ENCODE measurements at regions not wholly inside any gene's neighbourhood (a gene's known extent, or its start where the extent isn't known, plus 50 kb on each side); places are given as distances from the start of the nearest gene placed in this dataset.

DNA sequence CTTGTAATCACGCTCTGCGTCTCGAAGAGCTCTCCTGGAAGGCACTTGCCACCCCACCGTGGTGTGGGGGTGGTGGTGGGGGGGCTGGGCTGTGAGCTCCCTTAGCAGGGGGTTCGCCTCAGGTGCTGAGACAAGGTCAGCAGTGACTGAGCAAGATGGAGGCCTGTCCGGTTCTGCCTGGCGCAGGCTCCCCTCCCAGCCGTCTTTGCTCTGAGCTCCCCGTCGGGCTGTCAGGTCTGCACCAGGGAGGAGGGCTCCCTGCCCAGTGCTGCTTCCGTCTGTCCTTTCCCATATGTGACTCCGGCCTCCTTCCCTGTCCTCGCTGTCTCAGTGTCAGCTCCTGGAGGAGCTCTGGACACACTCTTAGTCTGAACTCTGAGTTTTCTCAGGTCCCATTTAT lies 80.0 kb downstream of the PLXNA1 start:
- Histone ChIP-seq H3K36me3 (ENCODE audit: control insufficient read depth, insufficient read depth, low read length) (no peaks in the 10 kb centered on the region), H3K27ac (ENCODE audit: low read length) (no peak overlapping the region), H3K4me1 (ENCODE audit: control insufficient read depth, insufficient read depth, low read length) (no peaks in the 10 kb centered on the region), H3K27me3 (ENCODE audit: control insufficient read depth, insufficient read depth, low read length) (peaks cover 13% of the 10 kb centered on the region), H3K9me3 (ENCODE audit: control insufficient read depth, low read depth, low read length) (no peaks in the 10 kb centered on the region), H3K4me3 (ENCODE audit: low read length) (no peak overlapping the region)
- WGBS (ENCODE audit: insufficient coverage, low lambda C conversion rate) = no CpG with 5 or more reads among the region's 13 CpGs
- no peak for DNase-seq

DNA sequence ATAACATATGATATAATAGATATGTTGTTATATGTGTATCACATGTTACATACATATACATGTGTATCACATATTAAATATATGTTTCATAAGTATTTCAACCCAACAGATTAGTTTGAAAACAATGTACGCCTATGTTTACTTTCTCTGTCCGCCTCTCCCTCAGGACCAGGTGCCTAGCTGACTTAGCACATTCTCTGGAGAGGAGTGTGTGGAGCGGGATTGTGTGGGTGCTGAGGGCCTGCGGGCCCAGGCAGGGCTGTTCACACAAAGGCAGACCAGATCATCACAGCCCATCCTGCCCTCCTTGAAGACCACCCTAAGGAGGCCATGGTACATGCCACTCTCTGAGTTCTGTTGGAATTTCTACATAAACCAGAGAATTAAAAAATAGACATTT lies 81.0 kb downstream of the PLXNA1 start:
- Histone ChIP-seq H3K27me3 (ENCODE audit: control insufficient read depth, insufficient read depth, low read length) (peaks cover 13% of the 10 kb centered on the region), H3K36me3 (ENCODE audit: control insufficient read depth, insufficient read depth, low read length) (no peaks in the 10 kb centered on the region), H3K4me1 (ENCODE audit: control insufficient read depth, insufficient read depth, low read length) (no peaks in the 10 kb centered on the region), H3K4me3 (ENCODE audit: low read length) (no peak overlapping the region), H3K27ac (ENCODE audit: low read length) (no peak overlapping the region), H3K9me3 (ENCODE audit: control insufficient read depth, low read depth, low read length) (no peaks in the 10 kb centered on the region)
- no CpG with 5 or more reads among the region's 4 CpGs for WGBS (ENCODE audit: insufficient coverage, low lambda C conversion rate)
- no peak for DNase-seq

DNA sequence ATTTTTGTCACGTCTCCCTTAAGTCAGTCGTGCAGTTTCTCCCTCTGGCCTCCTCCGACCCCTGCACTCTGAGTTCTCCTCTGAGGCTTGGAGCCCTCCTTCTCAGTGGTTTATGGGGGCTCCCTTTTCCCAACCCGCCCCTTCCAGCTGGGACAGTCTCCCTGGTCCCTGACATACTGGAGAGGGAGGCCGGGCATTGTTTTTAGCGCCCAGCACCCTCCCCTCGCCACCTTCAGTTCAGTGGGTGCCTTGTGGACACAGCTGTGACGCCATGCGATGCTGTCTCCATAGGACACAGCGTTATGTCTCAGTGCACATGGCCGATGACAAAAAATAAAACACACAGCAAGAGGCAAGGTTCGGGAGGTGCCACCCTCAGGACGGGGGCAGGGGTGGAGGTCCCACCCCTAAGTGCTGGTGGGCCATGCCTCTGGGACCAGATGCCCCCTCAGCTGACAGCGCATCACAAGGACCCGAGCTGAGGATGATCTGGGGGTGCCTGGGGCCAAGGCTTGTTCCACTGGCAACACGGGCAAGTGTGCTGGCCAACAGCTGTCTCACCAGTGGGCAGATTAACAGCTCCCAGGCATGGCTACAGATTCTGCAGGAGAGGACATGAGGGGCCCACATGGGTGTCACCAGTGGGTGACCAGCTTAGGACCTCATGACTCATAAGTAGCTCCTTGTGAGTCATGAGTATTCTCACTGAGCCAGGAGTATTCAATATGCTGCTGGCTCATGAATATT lies 81.6 kb downstream of the PLXNA1 start:
- H3K9me3 ChIP-seq (ENCODE audit: control insufficient read depth, low read depth, low read length) = no peaks in the 10 kb centered on the region
- DNase-seq = no peak
- H3K27me3 ChIP-seq (ENCODE audit: control insufficient read depth, insufficient read depth, low read length) = peaks cover 13% of the 10 kb centered on the region
- H3K4me3 ChIP-seq (ENCODE audit: low read length) = no peak overlapping the region
- H3K4me1 ChIP-seq (ENCODE audit: control insufficient read depth, insufficient read depth, low read length) = no peaks in the 10 kb centered on the region
- WGBS (ENCODE audit: insufficient coverage, low lambda C conversion rate) = no CpG with 5 or more reads among the region's 16 CpGs
- H3K36me3 ChIP-seq (ENCODE audit: control insufficient read depth, insufficient read depth, low read length) = no peaks in the 10 kb centered on the region
- no peak overlapping the region for H3K27ac ChIP-seq (ENCODE audit: low read length)

DNA sequence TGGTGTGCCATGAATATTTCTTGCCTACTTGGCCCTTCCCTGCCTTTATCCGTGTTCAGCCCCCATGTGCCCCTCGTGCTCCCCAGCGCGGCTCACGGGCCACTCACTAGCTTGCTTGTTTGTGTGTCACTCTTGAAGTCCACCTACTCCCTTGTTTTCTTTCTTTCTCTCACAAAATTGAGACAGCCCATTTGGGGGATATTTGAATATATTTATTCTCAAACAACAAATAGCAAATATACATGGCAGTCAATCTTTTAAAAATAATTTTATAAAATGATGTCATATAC lies 82.2 kb downstream of the PLXNA1 start:
- Histone ChIP-seq H3K27ac (ENCODE audit: low read length) (no peak overlapping the region), H3K9me3 (ENCODE audit: control insufficient read depth, low read depth, low read length) (no peaks in the 10 kb centered on the region), H3K4me1 (ENCODE audit: control insufficient read depth, insufficient read depth, low read length) (no peaks in the 10 kb centered on the region), H3K27me3 (ENCODE audit: control insufficient read depth, insufficient read depth, low read length) (peaks cover 13% of the 10 kb centered on the region), H3K36me3 (ENCODE audit: control insufficient read depth, insufficient read depth, low read length) (no peaks in the 10 kb centered on the region), H3K4me3 (ENCODE audit: low read length) (no peak overlapping the region)
- DNase-seq = no peak
- 40% methylated on average over 1 of the region's 5 CpGs for WGBS (ENCODE audit: insufficient coverage, low lambda C conversion rate)

DNA sequence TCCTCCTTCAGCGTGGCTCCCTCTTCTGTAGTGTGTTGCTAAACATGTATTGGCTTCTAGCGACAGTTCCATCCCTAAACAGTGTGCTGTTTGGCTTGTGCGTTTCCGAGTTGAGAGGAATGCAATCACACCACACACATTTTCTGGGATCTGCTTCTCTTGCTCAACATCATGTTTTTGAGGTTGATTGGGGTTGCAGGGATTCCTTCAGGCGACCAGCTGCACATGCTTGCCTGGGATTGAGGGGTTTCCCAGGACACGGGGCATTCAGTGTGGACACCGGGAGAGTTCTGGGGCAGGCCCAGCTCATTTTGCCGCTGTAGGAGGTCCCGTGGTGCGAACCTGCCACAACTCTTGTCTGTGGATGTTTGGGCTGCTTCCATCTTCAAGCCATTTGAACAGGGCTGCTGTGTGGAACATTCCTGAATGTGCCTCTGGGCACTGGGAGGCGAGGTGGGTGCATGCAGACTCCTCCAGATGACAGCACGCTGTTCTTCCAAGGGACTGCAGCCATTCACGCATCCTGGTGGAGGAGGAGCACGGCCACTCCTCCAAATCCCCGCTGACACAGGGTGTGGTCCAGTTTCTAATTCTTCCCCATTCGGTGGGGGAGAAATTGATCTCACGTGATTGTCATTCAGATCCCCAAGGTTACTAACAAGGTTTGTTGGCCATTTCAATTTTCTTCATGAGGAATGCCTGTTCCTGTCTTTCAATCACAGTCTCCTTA lies 82.8 kb downstream of the PLXNA1 start:
- Histone ChIP-seq H3K27me3 (ENCODE audit: control insufficient read depth, insufficient read depth, low read length) (peaks cover 13% of the 10 kb centered on the region), H3K4me3 (ENCODE audit: low read length) (no peak overlapping the region), H3K4me1 (ENCODE audit: control insufficient read depth, insufficient read depth, low read length) (no peaks in the 10 kb centered on the region), H3K9me3 (ENCODE audit: control insufficient read depth, low read depth, low read length) (no peaks in the 10 kb centered on the region), H3K27ac (ENCODE audit: low read length) (no peak overlapping the region), H3K36me3 (ENCODE audit: control insufficient read depth, insufficient read depth, low read length) (no peaks in the 10 kb centered on the region)
- DNase-seq = no peak
- WGBS (ENCODE audit: insufficient coverage, low lambda C conversion rate) = no CpG with 5 or more reads among the region's 17 CpGs

DNA sequence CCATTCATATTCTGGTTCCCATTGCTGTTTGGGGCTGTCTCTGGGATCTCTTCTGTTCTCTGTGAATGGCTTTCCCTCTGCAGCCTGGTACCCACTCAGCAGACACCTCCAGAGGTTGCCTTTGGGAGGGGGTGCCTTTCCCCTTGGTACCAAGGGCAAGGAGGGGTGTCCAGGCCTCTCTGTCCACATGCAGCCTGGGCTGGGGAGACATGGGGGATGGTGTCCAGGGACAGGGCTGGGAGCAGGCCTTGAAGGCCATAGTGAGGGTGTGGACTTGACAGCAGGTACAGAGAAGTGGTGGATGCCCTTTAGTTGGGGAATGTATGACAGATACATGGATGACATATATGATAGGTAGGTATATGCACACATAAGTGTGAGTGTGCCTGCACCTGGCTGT lies 83.7 kb downstream of the PLXNA1 start:
- DNase-seq = no peak
- Histone ChIP-seq H3K4me3 (ENCODE audit: low read length) (no peak overlapping the region), H3K27ac (ENCODE audit: low read length) (no peak overlapping the region), H3K36me3 (ENCODE audit: control insufficient read depth, insufficient read depth, low read length) (no peaks in the 10 kb centered on the region), H3K9me3 (ENCODE audit: control insufficient read depth, low read depth, low read length) (no peaks in the 10 kb centered on the region), H3K27me3 (ENCODE audit: control insufficient read depth, insufficient read depth, low read length) (peaks cover 11% of the 10 kb centered on the region), H3K4me1 (ENCODE audit: control insufficient read depth, insufficient read depth, low read length) (no peaks in the 10 kb centered on the region)

DNA sequence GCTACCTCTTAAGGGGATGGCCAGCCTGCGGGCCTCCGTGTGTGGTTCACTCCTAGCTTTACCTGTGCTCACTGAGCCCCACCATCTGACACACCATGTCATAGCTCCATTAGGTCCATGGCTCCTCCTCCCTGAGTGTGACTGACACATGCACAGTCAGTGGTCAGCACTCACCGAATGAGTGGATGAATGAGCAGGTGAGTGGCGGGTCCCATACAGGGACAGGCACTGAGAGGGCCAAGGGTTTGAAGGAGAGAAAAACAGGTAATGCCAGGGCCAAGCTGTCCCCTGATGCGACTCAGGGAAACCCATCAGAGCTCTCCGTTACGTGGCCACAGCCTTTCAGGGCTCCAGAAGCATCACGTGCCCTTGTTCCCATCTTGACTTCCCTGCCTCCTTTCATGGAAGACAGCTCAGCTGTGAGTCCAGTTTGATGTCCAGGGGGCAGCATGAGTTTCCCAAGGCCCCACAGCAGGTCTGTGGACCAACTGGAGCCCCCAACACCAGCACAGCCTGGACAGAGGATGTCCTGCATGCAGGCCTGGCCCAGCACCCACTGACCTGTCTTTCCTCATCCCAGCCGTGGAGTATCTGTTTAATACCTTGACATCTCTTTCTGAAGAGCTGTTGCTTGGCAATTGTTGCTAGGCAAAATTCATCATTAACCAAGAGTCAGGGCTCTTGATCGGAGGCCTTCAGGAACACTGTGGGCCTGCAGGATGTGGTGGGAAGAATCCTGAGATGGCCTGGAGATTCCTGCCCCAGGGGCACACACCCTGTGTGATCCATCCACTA lies 84.4 kb downstream of the PLXNA1 start:
- Histone ChIP-seq H3K27ac (ENCODE audit: low read length) (no peak overlapping the region), H3K4me3 (ENCODE audit: low read length) (no peak overlapping the region), H3K4me1 (ENCODE audit: control insufficient read depth, insufficient read depth, low read length) (no peaks in the 10 kb centered on the region), H3K27me3 (ENCODE audit: control insufficient read depth, insufficient read depth, low read length) (peaks cover 9% of the 10 kb centered on the region), H3K9me3 (ENCODE audit: control insufficient read depth, low read depth, low read length) (no peaks in the 10 kb centered on the region), H3K36me3 (ENCODE audit: control insufficient read depth, insufficient read depth, low read length) (no peaks in the 10 kb centered on the region)
- whole genome bisulfite sequencing (ENCODE audit: insufficient coverage, low lambda C conversion rate) = no CpG with 5 or more reads among the region's 10 CpGs
- DNase-seq = no peak

DNA sequence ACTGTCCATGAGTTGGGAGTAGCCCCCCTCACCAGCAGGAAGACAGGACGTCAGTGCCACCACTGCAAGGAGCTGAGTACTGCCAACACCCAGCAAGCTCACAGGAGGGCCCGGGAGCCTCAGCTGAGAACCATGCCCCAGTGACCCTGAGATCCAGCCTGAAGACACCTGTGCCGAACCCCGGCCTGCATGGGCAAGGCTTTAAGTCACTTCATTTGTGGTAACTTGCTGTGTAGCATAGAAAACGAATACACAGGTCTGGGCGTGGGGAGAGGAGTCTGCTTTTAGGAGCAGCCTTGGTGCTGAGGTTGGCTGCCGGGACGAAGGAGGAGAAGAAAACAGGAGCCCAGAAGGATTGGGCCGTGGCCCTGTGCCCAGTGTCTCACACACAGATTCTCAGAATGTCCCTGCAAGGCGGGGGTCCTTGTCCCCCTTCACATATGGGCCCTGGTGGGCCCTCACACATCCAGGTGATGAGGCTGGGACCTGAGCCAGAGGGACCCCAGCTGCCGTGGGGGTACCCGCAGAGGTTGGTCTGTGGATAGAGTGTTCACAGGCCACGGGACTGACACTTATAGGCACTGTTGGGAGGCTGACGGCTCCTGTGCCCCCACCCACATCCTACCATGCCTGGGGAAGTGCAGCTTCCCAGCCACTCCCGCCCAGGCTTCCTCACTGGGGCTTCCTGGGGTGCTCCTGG lies 85.3 kb downstream of the PLXNA1 start:
- H3K27me3 ChIP-seq (ENCODE audit: control insufficient read depth, insufficient read depth, low read length) = peaks cover 3% of the 10 kb centered on the region
- WGBS (ENCODE audit: insufficient coverage, low lambda C conversion rate) = no CpG with 5 or more reads among the region's 15 CpGs

DNA sequence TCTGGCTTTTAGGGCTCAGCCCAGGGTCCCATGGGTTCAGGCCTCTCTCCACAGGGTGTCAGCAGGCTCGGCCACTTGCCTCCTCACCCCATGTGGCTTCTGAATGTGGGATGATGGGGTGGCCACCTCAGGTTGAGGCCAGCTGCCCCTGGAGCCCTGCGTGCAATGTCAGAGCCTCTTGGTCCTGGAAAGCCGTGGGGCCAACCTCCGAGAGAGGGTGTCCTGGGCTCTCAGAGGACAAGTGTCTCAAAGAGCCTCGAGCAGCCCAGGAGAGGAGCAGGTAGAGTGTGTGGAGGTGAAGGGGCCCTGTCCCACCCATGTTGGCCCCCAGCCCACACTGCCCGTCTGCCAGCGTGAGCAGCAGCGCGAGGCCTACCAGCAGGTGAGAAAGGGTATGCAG lies 86.0 kb downstream of the PLXNA1 start:
- no peaks in the 10 kb centered on the region for H3K4me1 ChIP-seq (ENCODE audit: control insufficient read depth, insufficient read depth, low read length)
- peaks cover 3% of the 10 kb centered on the region for H3K27me3 ChIP-seq (ENCODE audit: control insufficient read depth, insufficient read depth, low read length)
- 100% methylated on average over 2 of the region's 9 CpGs for WGBS (ENCODE audit: insufficient coverage, low lambda C conversion rate)
- H3K4me3 ChIP-seq (ENCODE audit: low read length) = no peak overlapping the region
- no peaks in the 10 kb centered on the region for H3K36me3 ChIP-seq (ENCODE audit: control insufficient read depth, insufficient read depth, low read length)
- H3K9me3 ChIP-seq (ENCODE audit: control insufficient read depth, low read depth, low read length) = no peaks in the 10 kb centered on the region
- DNase-seq = no peak
- no peak overlapping the region for H3K27ac ChIP-seq (ENCODE audit: low read length)

More for the DNA sequence above, 85.3 kb downstream of the PLXNA1 start:
- H3K4me1 ChIP-seq (ENCODE audit: control insufficient read depth, insufficient read depth, low read length) = no peaks in the 10 kb centered on the region
- DNase-seq = no peak
- no peak overlapping the region for H3K4me3 ChIP-seq (ENCODE audit: low read length)
- no peak overlapping the region for H3K27ac ChIP-seq (ENCODE audit: low read length)
- H3K9me3 ChIP-seq (ENCODE audit: control insufficient read depth, low read depth, low read length) = no peaks in the 10 kb centered on the region
- no peaks in the 10 kb centered on the region for H3K36me3 ChIP-seq (ENCODE audit: control insufficient read depth, insufficient read depth, low read length)

DNA sequence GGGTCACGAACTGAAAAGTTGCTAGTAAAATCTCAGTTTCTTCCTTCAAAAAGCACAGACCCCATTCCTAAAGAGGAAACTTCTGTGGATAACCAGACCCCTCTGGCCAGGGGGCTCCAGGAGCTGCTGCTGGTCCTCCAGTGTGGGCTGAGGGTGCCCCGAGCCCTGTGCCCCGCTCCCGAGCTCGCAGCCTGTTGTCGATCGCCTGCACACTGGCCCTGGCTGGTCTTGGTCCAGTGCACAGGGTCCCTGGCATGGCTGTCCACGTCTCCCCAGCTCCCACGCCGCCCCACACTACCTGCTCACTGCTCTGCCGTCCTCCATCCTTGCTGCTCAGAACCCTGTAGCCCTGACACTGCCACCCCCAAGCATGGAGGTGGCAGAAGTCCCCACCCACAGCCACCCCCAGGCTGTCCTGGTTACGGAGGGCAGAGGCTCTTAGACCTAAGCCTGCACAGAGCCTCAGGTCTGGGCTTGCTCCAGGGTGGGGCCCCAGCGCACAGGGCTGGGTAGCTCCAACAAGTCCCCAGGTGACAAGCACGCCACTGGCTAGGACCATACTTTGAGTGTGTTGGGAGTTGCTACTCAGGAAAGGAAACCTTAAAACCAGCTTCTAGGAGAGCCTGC lies 87.0 kb downstream of the PLXNA1 start:
- WGBS (ENCODE audit: insufficient coverage, low lambda C conversion rate) = no CpG with 5 or more reads among the region's 14 CpGs
- Histone ChIP-seq H3K4me3 (ENCODE audit: low read length) (no peak overlapping the region), H3K4me1 (ENCODE audit: control insufficient read depth, insufficient read depth, low read length) (no peaks in the 10 kb centered on the region), H3K9me3 (ENCODE audit: control insufficient read depth, low read depth, low read length) (no peaks in the 10 kb centered on the region), H3K27ac (ENCODE audit: low read length) (no peak overlapping the region), H3K36me3 (ENCODE audit: control insufficient read depth, insufficient read depth, low read length) (no peaks in the 10 kb centered on the region), H3K27me3 (ENCODE audit: control insufficient read depth, insufficient read depth, low read length) (peaks cover 3% of the 10 kb centered on the region)
- DNase-seq = no peak

All from large intestine (tissue), 3 donors.